AG04449 (cell line): ENCODE measurements at regions not wholly inside any gene's neighbourhood (a gene's known extent, or its start where the extent isn't known, plus 50 kb on each side); places are given as distances from the start of the nearest gene placed in this dataset.

ENCODE experiments used
- CTCF ChIA-PET: fragments of 350-600 bp; formaldehyde crosslinking; extraction: SDS; loops from one replicate; lab custom pipeline; 2021; ENCODE audit warnings: antibody characterized with exemption; lab: Yijun Ruan, JAX
- POLR2A ChIA-PET: fragments of 400-600, 350-600 bp; formaldehyde crosslinking; extraction: SDS; loops from one replicate; lab custom pipeline; 2020; ENCODE audit warnings: antibody characterized with exemption, inconsistent platforms; lab: Yijun Ruan, JAX
- DNase-seq: peaks from one replicate; pipeline ENCODE4 v3.0.0-alpha.2; 2010; ENCODE audit warnings: low read depth, low spot score
- H3K4me3 ChIP-seq: 2 replicates; pipeline ENCODE4 v1.5.1; 2011; ENCODE audit warnings: low read depth, mild to moderate bottlenecking, control low read depth, low read length
- TF ChIP-seq, protein P1 (sequence below): IDR thresholded peaks from one replicate; pipeline ENCODE4 v1.5.1; 2011; ENCODE audit warnings: mild to moderate bottlenecking, moderate library complexity, low read length, control low read depth, inconsistent platforms; ENCODE audit not compliant: insufficient read depth; ENCODE audit errors: missing control alignments

DNA sequence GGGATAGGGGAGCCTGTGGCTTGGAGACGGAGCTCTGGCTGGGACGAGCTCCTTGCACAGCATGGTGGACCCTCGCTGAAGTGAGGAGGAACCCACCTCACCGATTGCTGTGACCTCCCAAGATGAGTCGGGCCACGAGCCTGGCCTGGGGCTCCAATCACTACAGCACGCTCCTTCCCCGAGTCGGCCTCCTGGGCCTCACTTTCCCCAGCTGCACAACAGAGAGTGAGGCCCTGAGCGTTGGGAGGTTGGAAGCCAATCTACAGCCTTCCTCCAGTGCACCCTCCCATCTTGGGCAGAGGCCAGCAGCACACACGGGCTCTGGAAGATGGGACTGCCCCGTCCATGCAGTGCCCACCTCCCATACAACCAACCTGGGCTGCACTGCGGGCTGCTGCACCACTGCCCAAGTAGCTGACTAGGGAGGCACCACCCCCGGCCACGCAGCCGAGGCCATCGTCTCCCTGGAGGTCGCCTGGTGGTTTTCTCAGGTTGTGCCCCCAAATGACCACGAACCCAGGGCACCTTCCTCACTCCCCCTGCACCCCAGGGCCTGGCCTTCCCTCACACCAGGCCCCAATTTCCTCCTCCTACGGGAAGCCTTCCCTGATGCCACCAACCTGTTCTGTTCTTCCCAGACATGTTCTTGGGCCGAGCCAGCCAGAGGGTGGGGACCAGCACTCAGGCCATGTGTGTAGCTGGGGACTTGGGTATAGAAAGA lies 152.3 kb upstream of the C14orf180 start:
- ChIA-PET CTCF (no interaction called here), POLR2A (no interaction called here)
- TF ChIP-seq, protein P1, sequence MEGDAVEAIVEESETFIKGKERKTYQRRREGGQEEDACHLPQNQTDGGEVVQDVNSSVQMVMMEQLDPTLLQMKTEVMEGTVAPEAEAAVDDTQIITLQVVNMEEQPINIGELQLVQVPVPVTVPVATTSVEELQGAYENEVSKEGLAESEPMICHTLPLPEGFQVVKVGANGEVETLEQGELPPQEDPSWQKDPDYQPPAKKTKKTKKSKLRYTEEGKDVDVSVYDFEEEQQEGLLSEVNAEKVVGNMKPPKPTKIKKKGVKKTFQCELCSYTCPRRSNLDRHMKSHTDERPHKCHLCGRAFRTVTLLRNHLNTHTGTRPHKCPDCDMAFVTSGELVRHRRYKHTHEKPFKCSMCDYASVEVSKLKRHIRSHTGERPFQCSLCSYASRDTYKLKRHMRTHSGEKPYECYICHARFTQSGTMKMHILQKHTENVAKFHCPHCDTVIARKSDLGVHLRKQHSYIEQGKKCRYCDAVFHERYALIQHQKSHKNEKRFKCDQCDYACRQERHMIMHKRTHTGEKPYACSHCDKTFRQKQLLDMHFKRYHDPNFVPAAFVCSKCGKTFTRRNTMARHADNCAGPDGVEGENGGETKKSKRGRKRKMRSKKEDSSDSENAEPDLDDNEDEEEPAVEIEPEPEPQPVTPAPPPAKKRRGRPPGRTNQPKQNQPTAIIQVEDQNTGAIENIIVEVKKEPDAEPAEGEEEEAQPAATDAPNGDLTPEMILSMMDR: no peak
- no peak overlapping the region for H3K4me3 ChIP-seq
- no peak for DNase-seq

DNA sequence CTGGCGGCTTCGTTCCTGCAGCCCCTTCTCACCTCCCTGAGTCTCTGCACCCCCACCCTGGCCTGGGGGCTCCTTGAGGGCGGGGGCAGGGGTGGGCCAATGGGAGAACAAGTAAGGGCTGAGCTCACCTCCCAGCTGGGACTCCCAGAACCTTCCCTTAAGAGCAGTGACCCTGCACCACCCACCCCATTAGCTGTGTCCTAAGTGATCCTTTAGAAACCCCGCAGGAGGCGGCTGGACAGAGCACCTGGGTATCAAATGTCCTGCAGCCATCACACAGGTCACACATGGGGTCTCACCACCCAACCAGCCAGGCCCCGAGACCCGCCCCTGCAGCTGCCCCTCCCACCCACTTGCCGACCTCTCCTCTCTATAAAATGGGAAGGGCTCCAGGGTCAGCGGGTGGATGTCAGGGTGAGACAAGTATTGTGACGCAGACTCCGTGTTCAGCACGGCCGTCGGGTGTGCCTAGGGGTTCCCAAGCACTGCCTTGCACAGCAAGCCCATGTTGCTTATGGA lies 151.2 kb upstream of the C14orf180 start:
- CTCF ChIA-PET: no interaction called here
- DNase-seq: no peak
- TF ChIP-seq, protein P1: no peak
- H3K4me3 ChIP-seq: no peak overlapping the region
- POLR2A ChIA-PET: no interaction called here

- ChIA-PET CTCF (no interaction called here), POLR2A (no interaction called here)
- DNase-seq: no peak
- no peak overlapping the region for H3K4me3 ChIP-seq
- TF ChIP-seq, protein P1: no peak
Measured at GRCh38 chr14:104428860-104429259, 150.7 kb upstream of the C14orf180 start.

DNA sequence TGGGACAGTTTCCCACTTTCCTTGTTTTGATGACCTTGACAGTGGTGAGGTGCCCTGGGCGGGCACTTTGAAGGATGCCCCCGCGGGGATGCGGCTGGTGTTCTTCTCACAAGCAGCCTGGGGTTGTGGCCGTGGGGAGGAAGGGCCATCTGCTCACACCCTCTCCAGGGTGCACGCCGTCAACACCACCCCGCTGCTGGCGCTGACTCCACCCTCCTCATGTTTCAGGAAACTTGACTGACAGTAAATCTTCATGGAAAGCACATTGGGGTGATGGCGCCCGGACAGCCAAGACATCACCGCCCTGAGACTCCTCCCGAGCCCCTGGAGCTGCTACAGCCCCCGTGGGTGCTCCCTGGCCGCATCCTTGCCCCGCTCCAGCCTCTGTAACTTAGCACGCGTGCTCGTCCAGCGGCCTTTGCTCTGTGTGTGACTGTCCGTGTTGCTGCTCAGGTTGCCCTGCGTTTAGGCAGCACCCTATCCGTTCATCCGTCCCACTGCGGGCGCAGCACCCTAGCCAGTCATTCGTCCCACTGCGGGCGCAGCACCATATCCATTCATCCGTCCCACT lies 150.2 kb upstream of the C14orf180 start:
- no peak for DNase-seq
- POLR2A ChIA-PET: no interaction called here

DNA sequence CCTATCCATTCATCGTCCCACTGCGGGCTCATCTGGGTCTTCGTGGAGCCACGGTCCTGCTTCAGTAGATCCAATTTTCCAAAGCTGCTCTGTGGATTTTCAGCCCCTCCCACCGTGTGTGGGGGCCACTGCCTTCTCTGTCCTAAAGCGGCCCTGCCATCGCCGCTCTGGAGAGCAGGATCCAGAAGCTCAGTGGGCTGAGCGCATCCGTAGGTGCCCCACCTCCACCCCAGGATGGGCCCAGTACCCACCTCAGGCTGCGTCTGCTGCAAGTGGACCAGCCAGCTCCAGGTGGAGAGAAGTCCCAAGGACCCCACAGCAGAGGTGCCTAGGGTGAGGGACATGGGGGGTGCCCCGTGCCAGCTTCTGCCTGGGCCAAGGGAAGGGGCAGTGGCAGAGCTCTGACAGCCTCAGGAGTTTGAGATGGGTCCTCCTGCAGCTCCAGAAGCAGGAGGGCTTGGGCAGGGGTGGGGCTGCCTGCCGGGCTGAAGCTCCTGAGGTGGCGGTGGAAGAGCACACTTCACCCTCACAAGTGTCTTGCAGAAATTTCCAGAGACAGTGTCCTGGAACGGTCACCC lies 148.1 kb upstream of the C14orf180 start:
- DNase-seq: no peak
- H3K4me3 ChIP-seq: no peak overlapping the region
- TF ChIP-seq, protein P1: no peak
- ChIA-PET CTCF (no interaction called here), POLR2A (no interaction called here)

More for the DNA sequence above, 150.2 kb upstream of the C14orf180 start:
- no peak overlapping the region for H3K4me3 ChIP-seq
- CTCF ChIA-PET: no interaction called here
- TF ChIP-seq, protein P1: no peak

GRCh38 chr14:104431929-104432541 lies 147.5 kb upstream of the C14orf180 start:
- no peak for DNase-seq
- ChIA-PET CTCF (no interaction called here), POLR2A (no interaction called here)
- H3K4me3 ChIP-seq: no peak overlapping the region
- TF ChIP-seq, protein P1: no peak
